RCC 7860 (cell line): ENCODE measurements at regions not wholly inside any gene's neighbourhood (a gene's known extent, or its start where the extent isn't known, plus 50 kb on each side); places are given as distances from the start of the nearest gene placed in this dataset.
"Not testable (repeated sequence)": the region's sequence is repeated elsewhere in the genome, so short reads cannot be mapped to it uniquely, and the experiment has no call there.

Source experiments
- DNase-seq: peaks from one replicate; pipeline ENCODE4 v3.0.0-alpha.2; 2015; ENCODE audit warnings: low spot score
- FAIRE-seq: peaks from 2 replicates; lab custom pipeline; 2012; peaks lifted over from hg19 to GRCh38; lab: Jason Lieb, UNC

GRCh38 chr1:57623039-57623790, 199.4 kb upstream of the DAB1 start:
- FAIRE-seq, result no peak
- no peak for DNase-seq

GRCh38 chr1:57621776-57622175, 197.9 kb upstream of the DAB1 start:
- FAIRE-seq (no peak), DNase-seq (no peak)

- DNase-seq (no peak), FAIRE-seq (no peak)
Measured at GRCh38 chr1:57620605-57621004, 196.7 kb upstream of the DAB1 start.

DNA sequence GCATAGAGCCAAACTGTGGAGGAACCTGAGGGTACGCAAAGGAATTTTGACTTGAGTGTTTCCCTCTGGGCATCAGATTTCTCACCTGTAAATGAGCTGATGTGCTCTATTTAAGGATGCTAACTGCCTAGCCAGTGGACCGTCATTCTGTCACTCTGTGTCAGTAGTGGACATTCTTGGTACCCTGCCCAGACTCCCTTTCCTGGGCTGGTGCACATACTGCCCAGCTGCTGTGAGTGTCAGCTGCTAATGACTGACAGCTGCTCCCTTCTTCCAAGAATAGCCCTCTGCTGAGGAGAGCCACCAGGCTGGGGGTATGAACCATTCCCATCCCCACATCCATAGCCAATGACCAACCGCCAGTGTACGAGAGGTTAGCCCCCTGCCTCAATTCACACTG, 193.1 kb upstream of the DAB1 start:
- FAIRE-seq (no peak), DNase-seq (no peak)

DNA sequence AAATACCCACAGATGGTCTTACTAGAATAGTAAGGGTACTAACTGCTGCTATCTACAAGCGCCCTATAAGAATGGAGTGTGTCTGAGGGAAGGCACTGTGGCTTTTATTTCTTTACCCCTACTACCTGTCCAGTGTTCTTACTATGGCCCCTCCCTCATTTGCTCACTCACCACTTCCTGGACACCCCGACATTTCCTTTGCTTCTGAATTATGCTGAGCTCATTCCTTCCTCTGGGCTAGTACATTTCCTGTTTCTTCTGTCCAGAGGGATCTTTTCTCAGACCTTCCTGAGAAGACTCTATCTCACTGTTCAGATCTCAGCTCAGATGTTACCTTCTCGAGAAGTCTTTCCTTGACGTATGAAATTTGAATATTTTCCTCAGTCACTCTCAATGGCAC, 192.1 kb upstream of the DAB1 start:
- DNase-seq (no peak), FAIRE-seq (no peak)

DNA sequence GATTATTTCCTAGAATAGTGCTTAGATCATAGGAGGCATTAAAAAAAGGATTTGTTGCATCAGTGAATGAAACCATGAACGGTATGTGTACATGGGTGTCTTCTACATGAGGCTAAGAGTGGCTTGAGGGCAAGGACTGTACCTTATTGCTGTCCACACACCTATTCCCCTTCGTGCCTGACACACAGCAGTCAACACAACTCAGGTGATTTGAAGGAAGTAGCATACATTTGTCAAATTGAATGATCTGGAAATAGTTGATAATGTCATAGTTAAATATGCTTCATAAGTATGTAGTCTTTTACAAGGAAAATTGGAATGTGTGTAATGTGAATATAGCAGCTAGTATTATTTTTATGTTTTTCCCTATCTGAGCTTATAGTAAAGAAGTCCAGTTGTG, 189.0 kb upstream of the DAB1 start:
- FAIRE-seq (no peak), DNase-seq (no peak)

DNA sequence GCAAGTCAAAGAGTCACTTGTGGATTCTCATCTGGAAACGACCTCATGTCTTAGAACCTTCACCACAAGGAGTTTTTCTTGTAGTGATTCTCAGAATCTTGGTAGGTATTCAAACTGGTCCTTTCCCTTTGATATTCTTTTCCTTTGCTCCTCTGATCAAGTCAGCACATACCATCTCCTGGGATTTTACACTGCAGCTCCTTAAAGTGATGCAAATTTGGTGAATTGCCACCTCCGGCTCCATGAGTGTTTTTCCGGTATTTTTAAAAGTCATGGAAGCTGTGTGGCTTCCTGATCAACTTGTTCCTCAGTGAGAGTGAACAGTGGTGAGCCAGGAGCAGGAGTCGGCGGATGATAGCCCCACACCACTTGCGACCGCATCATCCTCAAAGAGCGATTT, 182.1 kb upstream of the DAB1 start:
- no peak for FAIRE-seq

GRCh38 chr1:57603696-57604095, 179.8 kb upstream of the DAB1 start:
- DNase-seq, result no peak
- FAIRE-seq, result no peak

More for the DNA sequence above, 182.1 kb upstream of the DAB1 start:
- no peak for DNase-seq

- DNase-seq, result no peak
- no peak for FAIRE-seq
Measured at GRCh38 chr1:57600424-57600823, 176.6 kb upstream of the DAB1 start.

GRCh38 chr1:57599236-57599994, 175.6 kb upstream of the DAB1 start:
- no peak for FAIRE-seq
- DNase-seq, result no peak

DNA sequence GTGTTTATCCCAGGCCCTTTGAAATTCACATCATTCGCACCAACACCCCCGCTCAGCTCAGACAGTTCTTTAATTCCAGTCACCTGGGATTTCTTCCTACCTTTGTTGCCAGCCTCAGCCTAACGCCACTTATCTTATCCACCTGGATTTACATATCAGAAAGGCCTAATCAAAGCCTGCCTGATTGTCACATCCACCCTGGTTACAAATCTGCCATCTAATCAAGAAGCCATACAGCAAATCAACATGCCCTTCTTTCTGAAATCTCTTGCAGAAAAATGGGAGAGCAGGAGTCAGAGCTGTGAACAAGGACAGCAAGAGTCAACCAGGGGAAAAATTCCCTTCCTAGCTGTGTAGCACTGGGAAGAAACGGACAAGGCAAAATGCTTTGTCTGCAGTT, 173.2 kb upstream of the DAB1 start:
- DNase-seq (no peak), FAIRE-seq (no peak)

GRCh38 chr1:57594002-57594401, 170.1 kb upstream of the DAB1 start:
- DNase-seq, result no peak
- no peak for FAIRE-seq

GRCh38 chr1:57591842-57592241, 168.0 kb upstream of the DAB1 start:
- DNase-seq, result no peak
- no peak for FAIRE-seq

DNA sequence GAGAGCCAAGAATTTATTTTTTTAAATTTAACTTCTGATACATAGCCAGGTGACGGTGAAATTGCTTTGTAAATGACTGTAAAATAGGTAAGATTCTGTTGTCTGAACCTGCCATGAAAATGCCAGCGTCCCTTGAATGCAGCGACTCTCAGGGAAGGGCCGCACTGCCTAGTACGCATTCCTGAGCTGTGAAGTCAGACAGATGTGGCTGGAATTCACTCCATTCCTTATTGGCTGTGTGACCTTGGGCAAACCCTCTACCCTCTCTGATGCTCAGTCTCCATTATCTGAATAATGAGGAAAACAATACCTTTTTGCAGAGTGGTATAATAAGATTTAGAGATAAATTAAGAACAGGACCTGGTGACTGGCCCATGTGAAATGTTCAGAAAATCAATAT, 167.1 kb upstream of the DAB1 start:
- DNase-seq (no peak), FAIRE-seq (no peak)

- FAIRE-seq (no peak), DNase-seq (no peak)
Measured at GRCh38 chr1:57586842-57587241, 163.0 kb upstream of the DAB1 start.

GRCh38 chr1:57578680-57579079, 154.8 kb upstream of the DAB1 start:
- DNase-seq, result no peak
- FAIRE-seq, result no peak

- FAIRE-seq (no peak), DNase-seq (no peak)
Measured at GRCh38 chr1:57578099-57578498, 154.2 kb upstream of the DAB1 start.

DNA sequence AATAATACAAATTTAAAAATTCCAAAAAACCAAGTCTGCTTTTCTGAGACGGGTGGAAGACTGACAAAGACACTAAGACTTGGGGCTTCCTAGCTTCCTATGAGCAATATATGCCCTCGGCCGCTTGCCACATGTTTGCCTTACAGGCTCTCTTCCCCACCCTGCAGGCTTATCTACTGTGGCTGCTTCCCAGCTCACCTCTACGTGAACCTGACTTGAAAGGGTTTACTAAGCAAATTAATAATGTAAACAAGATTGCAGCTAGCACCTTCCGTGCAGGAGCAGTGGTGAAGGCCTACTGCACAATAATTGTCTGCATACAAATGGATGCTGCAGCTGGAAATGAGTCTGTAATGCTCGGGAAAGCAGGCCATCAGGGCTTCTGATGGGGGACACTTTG, 152.9 kb upstream of the DAB1 start:
- no peak for DNase-seq
- no peak for FAIRE-seq

- DNase-seq (no peak), FAIRE-seq (no peak)
Measured at GRCh38 chr1:57572016-57572415, 148.2 kb upstream of the DAB1 start.

- DNase-seq, FAIRE-seq: not testable (repeated sequence)
Measured at GRCh38 chr1:57558066-57558465, 134.2 kb upstream of the DAB1 start.

- DNase-seq, result no peak
- no peak for FAIRE-seq
Measured at GRCh38 chr1:57553666-57554065, 129.8 kb upstream of the DAB1 start.

DNA sequence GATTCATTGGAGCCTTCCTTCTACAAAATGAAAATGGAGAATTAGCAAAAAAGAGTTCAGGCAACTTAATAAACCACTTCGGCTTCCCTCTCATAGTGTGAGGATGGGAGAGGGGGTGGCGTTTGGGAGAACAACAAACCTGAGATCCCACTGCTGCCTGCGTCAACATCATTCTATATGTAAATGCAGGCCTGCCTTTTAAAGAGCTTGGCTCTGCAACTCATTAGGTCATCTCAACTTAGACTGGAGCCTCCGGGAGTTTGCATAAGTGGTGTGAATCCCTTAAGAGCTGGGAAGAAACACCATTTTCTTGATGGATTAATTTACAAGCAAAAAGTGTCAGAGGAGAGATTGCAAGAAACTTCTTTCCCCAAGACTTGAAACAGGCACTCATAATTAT, 127.6 kb upstream of the DAB1 start:
- no peak for DNase-seq
- no peak for FAIRE-seq
